HG03520 (cell line): ENCODE measurements at regions not wholly inside any gene's neighbourhood (a gene's known extent, or its start where the extent isn't known, plus 50 kb on each side); places are given as distances from the start of the nearest gene placed in this dataset.

Source experiments
- ATAC-seq: cut with Tn5 transposase; IDR thresholded peaks from one replicate; pipeline ENCODE4 v1.9.1; 2021; ENCODE audit warnings: mild to moderate bottlenecking, moderate library complexity; ENCODE audit not compliant: unreplicated experiment

DNA sequence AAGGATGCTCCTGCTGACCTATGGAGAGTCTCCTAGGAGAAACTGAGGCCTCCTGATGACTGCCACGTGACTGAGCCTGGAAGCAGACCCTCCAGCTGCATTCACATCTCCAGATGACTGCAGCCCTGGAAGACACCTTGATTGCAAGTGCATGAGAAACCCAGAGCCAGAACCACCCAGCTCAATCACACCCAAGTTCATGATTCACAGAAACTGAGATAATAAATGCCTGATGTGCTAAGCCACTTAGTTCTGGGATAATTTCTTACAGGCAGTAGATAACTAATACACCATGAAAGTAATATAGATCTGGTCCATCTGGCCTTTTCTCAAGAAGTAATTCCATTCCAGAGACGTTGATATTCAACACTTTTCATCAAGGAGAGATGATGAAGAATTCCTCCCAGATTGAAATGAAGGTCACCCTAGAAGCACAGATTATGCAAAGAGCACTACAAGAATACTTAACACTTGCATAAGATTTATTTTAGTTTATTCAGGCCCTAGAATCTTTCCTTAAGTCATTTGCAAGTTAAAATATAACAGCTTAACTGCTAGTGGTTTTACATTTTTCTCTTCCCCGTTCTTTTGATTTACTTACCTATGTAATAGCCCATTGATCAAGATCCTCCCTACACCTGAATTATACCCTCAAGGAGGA is 208.2 kb upstream of the INHBA start:
- no peak for ATAC-seq

- ATAC-seq: no peak
Observed at GRCh38 chr7:41907444-41907843, 204.6 kb upstream of the INHBA start.

DNA sequence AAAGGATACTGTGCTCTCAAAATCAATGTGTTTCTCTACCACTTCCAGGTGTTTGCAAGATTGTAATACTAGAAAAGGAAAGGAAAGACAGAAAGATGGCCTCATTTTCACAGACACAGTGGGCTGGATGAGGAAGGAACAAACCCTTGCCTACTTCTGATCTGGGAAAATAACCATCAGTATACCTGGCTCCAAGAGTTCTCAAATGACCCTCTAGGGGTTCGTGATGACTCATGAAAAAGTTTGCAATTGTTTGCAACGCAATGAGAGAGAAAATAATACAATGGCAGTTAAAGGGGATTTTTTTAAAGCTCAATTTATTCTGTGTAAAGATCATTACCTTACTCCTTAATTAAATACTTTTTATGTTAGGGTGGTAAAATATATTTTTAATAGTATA is 197.6 kb upstream of the INHBA start:
- no peak for ATAC-seq

DNA sequence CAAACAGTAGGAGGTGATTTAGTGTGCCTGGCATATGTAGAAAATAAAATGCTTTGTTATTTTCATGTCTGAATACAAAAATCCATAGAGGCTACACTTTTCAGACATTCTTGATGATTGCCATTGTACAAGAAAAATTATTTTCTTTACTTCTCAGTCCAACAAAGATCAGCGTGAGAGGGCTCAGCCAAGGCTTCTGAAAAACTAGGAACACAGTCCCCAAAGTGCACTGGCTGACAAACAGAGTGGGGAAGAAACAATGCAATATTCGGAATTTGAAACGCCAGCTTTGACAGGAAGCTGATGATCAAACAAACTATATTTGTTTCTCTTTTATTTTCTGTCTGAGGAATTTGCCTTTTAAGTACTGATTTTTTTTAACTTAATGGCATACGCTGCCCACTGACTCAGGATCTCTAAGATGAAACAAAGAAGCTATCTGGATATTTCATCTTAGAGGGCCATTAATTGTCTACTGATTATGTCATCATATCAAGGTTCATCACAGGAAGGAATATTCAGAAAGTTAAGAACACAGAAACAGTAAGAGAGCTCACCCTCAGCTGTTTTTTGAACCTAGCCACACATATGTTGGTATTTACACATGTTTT is 197.0 kb upstream of the INHBA start:
- ATAC-seq: no peak

GRCh38 chr7:41893656-41894055 is 190.8 kb upstream of the INHBA start:
- no peak for ATAC-seq

- no peak for ATAC-seq
Observed at GRCh38 chr7:41892356-41893100, 189.6 kb upstream of the INHBA start.

DNA sequence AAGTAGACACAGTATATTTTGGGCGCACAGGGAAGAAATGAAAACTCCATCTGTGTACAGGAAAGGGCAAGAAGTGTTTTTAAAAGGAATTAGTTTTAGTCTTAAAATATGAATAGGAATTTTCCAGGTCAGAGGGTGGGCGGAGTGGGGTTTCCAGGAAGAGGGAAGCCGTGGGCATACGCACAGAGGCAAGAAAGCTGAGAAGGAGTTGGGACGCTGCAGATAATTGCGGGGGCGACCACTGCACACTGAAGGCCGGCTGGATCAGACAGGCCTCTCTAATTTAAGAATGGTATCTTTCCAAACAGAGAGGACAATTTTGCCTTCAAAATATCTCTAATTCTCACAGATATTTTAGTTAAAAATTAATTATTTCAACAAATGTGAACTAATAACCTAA is 189.1 kb upstream of the INHBA start:
- no peak for ATAC-seq

DNA sequence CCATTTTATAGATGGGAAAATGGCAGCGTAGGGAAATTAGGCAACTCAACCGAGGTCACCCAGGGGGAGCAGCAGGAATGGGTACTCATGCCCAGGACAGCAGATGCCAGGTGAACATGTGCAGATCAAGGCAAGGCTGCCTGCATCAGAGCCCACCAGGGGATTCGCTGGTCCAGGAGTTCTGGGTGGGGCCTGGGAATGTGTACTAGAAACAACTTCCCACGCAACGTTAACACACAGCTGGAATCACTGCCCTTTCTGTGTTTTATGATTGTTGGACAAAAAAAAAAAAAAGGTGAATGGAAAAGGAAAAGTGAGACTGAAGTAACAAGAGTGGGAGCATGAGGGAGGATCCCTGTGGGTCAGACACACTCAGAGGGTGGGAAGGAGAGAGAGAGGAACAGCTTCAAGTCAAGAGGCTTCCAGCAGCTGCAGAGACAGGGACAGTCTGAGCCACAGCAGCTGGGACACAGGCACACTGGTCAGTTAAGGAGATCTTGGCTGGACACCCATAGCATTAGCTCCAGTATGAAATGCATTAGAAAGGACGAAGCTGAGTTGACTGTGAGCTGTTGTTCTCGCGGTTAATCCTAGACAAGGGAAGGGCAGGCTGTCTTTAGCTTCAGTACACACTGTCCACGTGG is 187.9 kb upstream of the INHBA start:
- ATAC-seq: no peak

DNA sequence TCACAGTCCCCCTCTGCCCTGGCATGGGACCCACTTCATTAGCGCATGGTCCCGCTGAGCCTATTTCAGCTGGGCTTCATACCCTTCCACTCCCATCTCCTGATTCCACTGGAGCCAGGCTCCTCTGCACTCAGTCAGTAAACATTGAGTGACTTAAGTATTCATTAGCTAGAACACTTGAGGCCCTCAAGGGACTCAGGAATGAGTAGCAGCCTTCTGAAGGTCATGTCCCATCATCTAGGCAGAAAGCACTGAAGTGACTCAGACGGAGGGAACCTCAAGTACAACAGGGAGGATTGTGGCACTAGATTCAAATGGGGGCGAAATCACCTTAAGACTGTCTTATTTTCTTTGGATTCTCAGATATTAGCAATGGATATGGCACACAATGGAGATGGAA is 186.6 kb upstream of the INHBA start:
- ATAC-seq: no peak

GRCh38 chr7:41889040-41889439 is 186.2 kb upstream of the INHBA start:
- no peak for ATAC-seq

DNA sequence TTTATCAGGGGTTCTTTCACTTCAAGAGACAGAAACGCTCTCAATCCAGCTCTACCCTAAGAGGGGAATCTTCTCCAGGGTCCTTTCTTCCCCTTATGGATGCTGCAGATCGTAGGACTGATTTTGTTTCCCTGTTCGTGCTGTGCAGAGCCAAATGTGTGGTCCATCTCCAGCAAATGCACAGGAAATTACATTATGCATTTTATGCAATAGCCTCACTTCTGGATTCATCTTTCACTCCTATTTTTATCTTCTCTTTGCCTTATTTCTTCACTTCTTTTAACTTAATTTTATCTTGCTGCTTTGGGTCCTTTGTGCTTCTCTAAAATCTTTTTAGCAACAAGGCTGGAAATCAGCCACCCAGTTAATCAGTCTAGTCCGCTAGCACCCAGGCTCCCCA is 184.5 kb upstream of the INHBA start:
- ATAC-seq: no peak

- no peak for ATAC-seq
Observed at GRCh38 chr7:41886901-41887311, 184.0 kb upstream of the INHBA start.

GRCh38 chr7:41886262-41886900 is 183.5 kb upstream of the INHBA start:
- no peak for ATAC-seq

GRCh38 chr7:41885748-41886147 is 182.9 kb upstream of the INHBA start:
- ATAC-seq: no peak

- no peak for ATAC-seq
Observed at GRCh38 chr7:41885078-41885477, 182.2 kb upstream of the INHBA start.

DNA sequence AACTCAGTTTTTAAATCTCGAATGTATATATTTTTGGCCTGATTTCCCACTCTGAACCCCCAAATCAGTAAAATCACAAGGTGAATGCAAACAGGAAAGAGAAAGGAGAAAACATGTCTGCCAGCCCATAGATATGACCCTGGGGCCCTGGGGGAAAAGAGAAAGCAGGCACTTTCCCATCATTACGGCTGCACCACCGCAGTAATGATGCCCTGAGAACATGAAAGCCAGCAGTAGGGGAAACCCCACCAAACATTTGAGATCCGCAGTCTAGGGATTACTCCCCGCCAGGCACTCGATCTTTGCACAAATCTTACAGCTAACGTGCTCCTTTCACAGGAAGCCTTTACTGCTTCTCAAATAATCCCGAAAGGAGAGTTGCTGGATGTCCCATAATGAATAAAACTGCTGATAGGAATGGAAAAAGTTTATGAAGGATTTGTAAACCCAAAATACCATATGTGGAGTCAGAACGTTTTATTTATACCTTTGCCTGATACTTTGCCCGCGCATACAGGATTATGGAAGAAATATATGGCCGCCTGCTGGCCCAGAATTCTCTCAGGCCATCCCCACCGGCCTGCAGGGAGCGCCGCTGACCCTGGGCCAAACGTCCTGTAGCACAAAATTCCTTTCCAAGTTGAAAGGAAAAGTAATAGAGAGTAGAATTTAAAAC is 180.0 kb upstream of the INHBA start:
- ATAC-seq: no peak

DNA sequence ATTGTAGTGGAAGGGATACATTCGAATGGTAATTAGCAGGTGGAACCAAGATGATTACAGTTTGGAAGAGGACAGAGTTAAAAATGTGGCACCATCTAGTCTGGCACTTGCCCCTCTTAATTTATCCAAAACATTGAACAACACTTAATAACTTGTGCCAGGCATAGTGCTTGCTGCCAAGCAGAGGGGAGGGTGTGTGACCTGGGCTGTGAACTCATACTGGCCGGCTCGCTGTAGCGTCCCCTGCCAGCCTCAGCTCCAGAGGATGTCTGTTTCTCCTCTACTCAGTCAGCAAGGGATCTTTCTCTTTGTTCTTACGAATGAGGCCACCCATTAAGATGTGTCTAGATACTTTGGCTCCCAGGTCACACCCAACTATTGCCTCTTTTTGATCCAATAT is 179.4 kb upstream of the INHBA start:
- no peak for ATAC-seq

DNA sequence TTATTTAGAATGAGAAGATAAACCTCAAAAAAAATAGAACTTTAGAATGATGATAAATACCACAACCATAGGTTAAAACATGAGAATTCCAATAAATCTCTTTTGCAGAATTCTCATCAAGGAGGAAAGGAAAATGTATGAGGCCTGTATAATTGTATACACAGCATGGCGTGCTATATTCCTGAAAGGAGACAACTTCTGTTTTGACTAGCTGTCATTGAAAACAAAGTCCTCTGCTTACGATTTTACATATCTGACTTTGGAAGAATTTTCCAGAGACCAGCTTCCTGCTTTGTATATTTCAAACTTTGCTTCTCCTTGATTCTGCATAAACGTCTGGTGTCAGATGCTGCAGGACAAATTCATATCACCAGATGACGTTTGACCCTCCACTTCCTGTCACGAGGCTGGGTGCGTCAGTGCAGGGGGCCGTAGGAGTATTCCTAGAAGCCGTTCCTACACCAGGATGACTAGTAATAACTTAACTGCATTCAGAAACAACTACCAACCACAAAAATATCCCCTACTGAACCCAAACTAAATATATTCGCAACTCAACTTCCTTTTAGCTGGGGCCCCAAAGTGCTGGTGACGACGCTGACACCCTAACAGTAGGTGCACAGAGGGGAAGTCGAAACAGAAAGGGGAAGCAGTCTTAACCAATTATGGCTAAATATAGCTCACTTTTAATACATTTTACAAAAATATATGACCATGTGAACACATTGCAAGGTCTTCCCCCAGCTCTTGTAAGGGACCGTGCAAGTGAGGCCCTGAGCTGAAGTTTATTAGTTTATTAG is 178.6 kb upstream of the INHBA start:
- ATAC-seq: peak; percentile 97

DNA sequence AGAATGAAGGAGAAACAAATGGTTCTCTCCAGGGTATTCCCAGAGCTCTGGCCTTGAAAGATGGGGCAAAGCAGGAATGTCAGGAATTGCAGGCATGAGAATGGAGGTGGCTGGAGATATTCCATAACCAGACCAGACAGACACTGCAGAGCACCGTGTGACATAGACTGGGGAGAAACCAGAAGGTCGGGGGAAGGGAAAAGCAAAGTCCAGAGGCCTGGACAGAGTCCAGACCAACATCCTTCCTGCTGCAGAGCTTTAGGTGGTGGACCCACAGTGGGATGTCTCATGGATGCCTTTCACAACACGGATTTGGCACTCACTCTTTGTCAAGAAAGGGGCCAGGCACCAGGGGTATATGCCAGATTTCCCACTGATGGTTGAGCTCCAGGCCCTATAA is 177.2 kb upstream of the INHBA start:
- ATAC-seq: no peak

DNA sequence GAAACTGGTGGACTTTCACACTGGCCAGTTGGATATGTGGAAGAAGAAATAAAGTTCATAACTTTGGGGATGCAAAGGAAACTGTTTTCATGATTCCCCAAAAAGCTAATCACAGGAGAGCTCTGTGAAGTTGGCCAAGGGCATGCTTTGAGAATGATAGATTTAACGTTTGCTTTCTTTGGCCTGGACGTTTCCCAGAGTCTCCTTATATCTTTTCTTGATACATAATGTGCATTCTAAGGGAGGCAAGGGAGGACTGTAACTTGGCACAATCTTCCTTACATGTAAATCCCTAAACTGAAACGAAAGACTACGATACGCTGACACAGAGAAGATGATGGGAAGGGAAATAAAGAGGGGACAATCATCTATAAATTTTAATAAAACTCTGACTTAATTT is 176.5 kb upstream of the INHBA start:
- ATAC-seq: no peak
